ENCODE measurements at regions not wholly inside any gene's neighbourhood (a gene's known extent, or its start where the extent isn't known, plus 50 kb on each side); places are given as distances from the start of the nearest gene placed in this dataset.

DNA sequence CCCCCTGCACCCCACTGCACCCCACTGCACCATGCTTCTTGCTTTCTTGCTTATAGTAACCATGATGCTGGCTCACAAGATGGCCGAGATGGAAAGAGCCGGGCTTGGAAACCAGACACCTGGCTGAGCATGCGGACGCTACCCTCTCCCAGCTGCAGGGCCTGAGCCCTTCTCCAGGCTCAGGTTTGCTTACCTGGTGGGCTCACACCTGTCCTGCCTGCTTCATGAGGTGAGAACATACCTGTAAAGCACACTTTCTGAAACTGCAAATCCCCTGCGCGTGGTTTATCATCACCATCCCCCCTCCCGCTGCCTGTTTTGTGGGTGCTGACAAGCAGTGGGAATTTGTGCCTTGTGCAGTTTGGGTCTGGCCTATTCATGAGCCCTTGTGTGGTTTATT, 302.7 kb downstream of the GLRX3 start:
- no peak for TF ChIP-seq CEBPB (IDR thresholded peaks at IDR 0.05; ENCODE audit: low read depth, low read length)
- no peak for TF ChIP-seq MAZ (IDR thresholded peaks at IDR 0.05; ENCODE audit: borderline replicate concordance, low read depth, low read length)
- TF ChIP-seq FOS (IDR thresholded peaks at IDR 0.05; ENCODE audit: low read depth, low read length): no peak
- TF ChIP-seq, protein P1, sequence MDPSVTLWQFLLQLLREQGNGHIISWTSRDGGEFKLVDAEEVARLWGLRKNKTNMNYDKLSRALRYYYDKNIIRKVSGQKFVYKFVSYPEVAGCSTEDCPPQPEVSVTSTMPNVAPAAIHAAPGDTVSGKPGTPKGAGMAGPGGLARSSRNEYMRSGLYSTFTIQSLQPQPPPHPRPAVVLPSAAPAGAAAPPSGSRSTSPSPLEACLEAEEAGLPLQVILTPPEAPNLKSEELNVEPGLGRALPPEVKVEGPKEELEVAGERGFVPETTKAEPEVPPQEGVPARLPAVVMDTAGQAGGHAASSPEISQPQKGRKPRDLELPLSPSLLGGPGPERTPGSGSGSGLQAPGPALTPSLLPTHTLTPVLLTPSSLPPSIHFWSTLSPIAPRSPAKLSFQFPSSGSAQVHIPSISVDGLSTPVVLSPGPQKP (IDR thresholded peaks at IDR 0.05; ENCODE audit: borderline replicate concordance, low read depth, low read length): no peak
- no peak for TF ChIP-seq SMC3 (IDR thresholded peaks at IDR 0.05; ENCODE audit: low read depth, low read length)
- TF ChIP-seq NFE2L2 (IDR thresholded peaks at IDR 0.05; ENCODE audit: low read depth, low read length): no peak
- TF ChIP-seq RAD21 (IDR thresholded peaks at IDR 0.05; ENCODE audit: low read length): no peak
- no peak for TF ChIP-seq RCOR1 (IDR thresholded peaks at IDR 0.05; ENCODE audit: insufficient replicate concordance, low read length)
- TF ChIP-seq, protein P2, sequence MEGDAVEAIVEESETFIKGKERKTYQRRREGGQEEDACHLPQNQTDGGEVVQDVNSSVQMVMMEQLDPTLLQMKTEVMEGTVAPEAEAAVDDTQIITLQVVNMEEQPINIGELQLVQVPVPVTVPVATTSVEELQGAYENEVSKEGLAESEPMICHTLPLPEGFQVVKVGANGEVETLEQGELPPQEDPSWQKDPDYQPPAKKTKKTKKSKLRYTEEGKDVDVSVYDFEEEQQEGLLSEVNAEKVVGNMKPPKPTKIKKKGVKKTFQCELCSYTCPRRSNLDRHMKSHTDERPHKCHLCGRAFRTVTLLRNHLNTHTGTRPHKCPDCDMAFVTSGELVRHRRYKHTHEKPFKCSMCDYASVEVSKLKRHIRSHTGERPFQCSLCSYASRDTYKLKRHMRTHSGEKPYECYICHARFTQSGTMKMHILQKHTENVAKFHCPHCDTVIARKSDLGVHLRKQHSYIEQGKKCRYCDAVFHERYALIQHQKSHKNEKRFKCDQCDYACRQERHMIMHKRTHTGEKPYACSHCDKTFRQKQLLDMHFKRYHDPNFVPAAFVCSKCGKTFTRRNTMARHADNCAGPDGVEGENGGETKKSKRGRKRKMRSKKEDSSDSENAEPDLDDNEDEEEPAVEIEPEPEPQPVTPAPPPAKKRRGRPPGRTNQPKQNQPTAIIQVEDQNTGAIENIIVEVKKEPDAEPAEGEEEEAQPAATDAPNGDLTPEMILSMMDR (conservative IDR thresholded peaks at IDR 0.05; ENCODE audit: low read depth, low read length): no peak
- TF ChIP-seq MAFK (IDR thresholded peaks at IDR 0.05; ENCODE audit: low read depth, low read length): no peak
- TF ChIP-seq CHD1 (IDR thresholded peaks at IDR 0.05; ENCODE audit: low read depth, low read length): no peak
- no peak for TF ChIP-seq MXI1 (IDR thresholded peaks at IDR 0.05; ENCODE audit: borderline replicate concordance, low read depth, low read length)
- TF ChIP-seq, protein P3, sequence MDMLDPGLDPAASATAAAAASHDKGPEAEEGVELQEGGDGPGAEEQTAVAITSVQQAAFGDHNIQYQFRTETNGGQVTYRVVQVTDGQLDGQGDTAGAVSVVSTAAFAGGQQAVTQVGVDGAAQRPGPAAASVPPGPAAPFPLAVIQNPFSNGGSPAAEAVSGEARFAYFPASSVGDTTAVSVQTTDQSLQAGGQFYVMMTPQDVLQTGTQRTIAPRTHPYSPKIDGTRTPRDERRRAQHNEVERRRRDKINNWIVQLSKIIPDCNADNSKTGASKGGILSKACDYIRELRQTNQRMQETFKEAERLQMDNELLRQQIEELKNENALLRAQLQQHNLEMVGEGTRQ (IDR thresholded peaks at IDR 0.05; ENCODE audit: low read depth, low read length): no peak
- no peak for TF ChIP-seq POLR2A (IDR thresholded peaks at IDR 0.05; ENCODE audit: low read depth, low read length)
- H2AK5ac ChIP-seq (ENCODE audit: low read depth, low read length): no peak overlapping the region
- no peak overlapping the region for H4K91ac ChIP-seq (ENCODE audit: insufficient read depth, low read depth, low read length)
- H3K9ac ChIP-seq (ENCODE audit: low read depth, low read length): no peak overlapping the region
- no TSS peak for BruUV-seq (replicated peaks)
- no peak overlapping the region for H3K4me3 ChIP-seq (ENCODE audit: insufficient read depth, low read depth, low read length)
- no peak overlapping the region for H2BK15ac ChIP-seq (ENCODE audit: low read depth, low read length)
- ATAC-seq (ENCODE audit: low read depth) (no peak), DNase-seq (no peak)
- ChIA-PET POLR2A (ENCODE audit: unreplicated experiment) (no interaction called here), CTCF (no interaction called here)
- no peaks in the 10 kb centered on the region for H3K9me1 ChIP-seq (ENCODE audit: insufficient read depth, low read length)
- no peaks in the 10 kb centered on the region for H3K79me1 ChIP-seq (ENCODE audit: low read depth in 1 of 2, low read length in 2 of 2)
- no peak overlapping the region for H2AK9ac ChIP-seq (replicated peaks; ENCODE audit: low read depth, low read length, poor library complexity)
- no peaks in the 10 kb centered on the region for H3K36me3 ChIP-seq (ENCODE audit: control insufficient read depth, insufficient read depth, low read length)
- H3K4ac ChIP-seq (ENCODE audit: low read depth, low read length): no peak overlapping the region
- H3K9me3 ChIP-seq (ENCODE audit: control insufficient read depth, insufficient read depth, low read length): peaks cover 41% of the 10 kb centered on the region
- H3K23ac ChIP-seq (ENCODE audit: low read depth, low read length): no peak overlapping the region
- H2BK120ac ChIP-seq (ENCODE audit: low read depth, low read length): no peak overlapping the region
- H3K27ac ChIP-seq (ENCODE audit: insufficient read depth, low read length): no peak overlapping the region
- H3K14ac ChIP-seq (replicated peaks; ENCODE audit: low read depth, low read length): no peak overlapping the region
- no peak overlapping the region for H3K56ac ChIP-seq (ENCODE audit: extremely low read depth, insufficient read depth, low read length)
- H3K4me2 ChIP-seq (ENCODE audit: low read depth, low read length): no peak overlapping the region
- H2BK20ac ChIP-seq (ENCODE audit: low read depth, low read length): no peak overlapping the region
- H4K8ac ChIP-seq (ENCODE audit: low read depth in 2 of 2, low read length in 2 of 2): no peak overlapping the region
- no peaks in the 10 kb centered on the region for H3K27me3 ChIP-seq (ENCODE audit: control insufficient read depth, insufficient read depth, low read length)
- dilution Hi-C loops (cut with HindIII; ENCODE audit: low sequenced_read_pairs, unreplicated experiment) (no loop called here), in situ Hi-C loops (cut with MboI; ENCODE audit: low sequenced_read_pairs) (no loop called here), intact Hi-C loops (cut with micrococcal nuclease) (no loop called here)
- no peak overlapping the region for H2AFZ ChIP-seq (replicated peaks; ENCODE audit: low read length, poor library complexity)
- WGBS, 2 experiments (ENCODE audit: extremely low coverage in 2 of 2, insufficient read length in 1 of 2): 89% methylated on average over 2 of the region's 7 CpGs; no CpG with 5 or more reads in 1 of the 2 experiments
- no peak overlapping the region for H3K18ac ChIP-seq (ENCODE audit: low read depth, low read length)
- H3K4me1 ChIP-seq (ENCODE audit: control insufficient read depth, insufficient read depth, low read length): no peaks in the 10 kb centered on the region
- no peak overlapping the region for H4K5ac ChIP-seq (ENCODE audit: low read depth, low read length)
- H4K20me1 ChIP-seq (ENCODE audit: insufficient read depth, low read length): no peaks in the 10 kb centered on the region
- no peak overlapping the region for H2BK5ac ChIP-seq (ENCODE audit: low read depth, low read length, poor library complexity, severe bottlenecking)
